Brain microvascular endothelial cell (primary cell): ENCODE measurements at regions not wholly inside any gene's neighbourhood (a gene's known extent, or its start where the extent isn't known, plus 50 kb on each side); places are given as distances from the start of the nearest gene placed in this dataset.

Source experiments
- DNase-seq: peaks from one replicate; pipeline ENCODE4 v3.0.0-alpha.2; 2020
- H3K27ac ChIP-seq: fragments of 250-450 bp; sonication (Bioruptor Pico); 2 replicates; pipeline ENCODE4 v1.5.1; 2020; ENCODE audit warnings: mild to moderate bottlenecking, moderate library complexity
- H3K27me3 ChIP-seq: fragments of 250-450 bp; sonication (Bioruptor Pico); replicated peaks from 2 replicates; pipeline ENCODE4 v1.5.1; 2020; ENCODE audit warnings: mild to moderate bottlenecking
- H3K36me3 ChIP-seq: fragments of 250-450 bp; sonication (Bioruptor Pico); replicated peaks from 2 replicates; pipeline ENCODE4 v1.5.1; 2020; ENCODE audit warnings: mild to moderate bottlenecking
- H3K4me3 ChIP-seq: 2 replicates; pipeline ENCODE4 v1.5.1; 2011; ENCODE audit warnings: low read depth, mild to moderate bottlenecking, control low read depth, low read length, moderate library complexity
- in situ Hi-C: cut with HindIII; loops from 2 replicates; pipeline ENCODE4 v1.10.0; 2017; ENCODE audit warnings: low sequenced_read_pairs, low pct_ligation_motif_present
- TF ChIP-seq, protein P1 (sequence below): IDR thresholded peaks from 2 replicates; pipeline ENCODE4 v1.5.1; 2011; ENCODE audit warnings: low read depth, mild to moderate bottlenecking, moderate library complexity, low read length, control low read depth, inconsistent platforms; ENCODE audit errors: missing control alignments

DNA sequence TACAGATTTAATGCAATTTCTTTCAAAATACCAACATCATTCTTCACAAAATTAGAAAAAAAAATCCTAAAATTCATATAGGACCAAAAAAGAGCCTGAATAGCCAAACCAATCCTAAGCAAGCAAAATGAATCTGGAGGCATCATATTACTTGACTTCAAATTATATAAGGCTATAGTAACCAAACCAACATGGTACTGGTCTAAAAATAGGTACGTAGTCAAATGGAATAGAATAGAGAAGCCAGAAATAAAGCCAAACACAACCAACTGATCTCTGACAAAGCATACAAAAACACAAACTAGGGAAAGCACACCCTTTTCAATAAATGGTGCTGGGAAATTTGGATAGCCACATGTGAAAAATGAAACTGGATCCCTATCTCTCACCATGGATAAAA, 112.3 kb upstream of the TSPAN2 start:
- no peak for DNase-seq
- TF ChIP-seq, protein P1, sequence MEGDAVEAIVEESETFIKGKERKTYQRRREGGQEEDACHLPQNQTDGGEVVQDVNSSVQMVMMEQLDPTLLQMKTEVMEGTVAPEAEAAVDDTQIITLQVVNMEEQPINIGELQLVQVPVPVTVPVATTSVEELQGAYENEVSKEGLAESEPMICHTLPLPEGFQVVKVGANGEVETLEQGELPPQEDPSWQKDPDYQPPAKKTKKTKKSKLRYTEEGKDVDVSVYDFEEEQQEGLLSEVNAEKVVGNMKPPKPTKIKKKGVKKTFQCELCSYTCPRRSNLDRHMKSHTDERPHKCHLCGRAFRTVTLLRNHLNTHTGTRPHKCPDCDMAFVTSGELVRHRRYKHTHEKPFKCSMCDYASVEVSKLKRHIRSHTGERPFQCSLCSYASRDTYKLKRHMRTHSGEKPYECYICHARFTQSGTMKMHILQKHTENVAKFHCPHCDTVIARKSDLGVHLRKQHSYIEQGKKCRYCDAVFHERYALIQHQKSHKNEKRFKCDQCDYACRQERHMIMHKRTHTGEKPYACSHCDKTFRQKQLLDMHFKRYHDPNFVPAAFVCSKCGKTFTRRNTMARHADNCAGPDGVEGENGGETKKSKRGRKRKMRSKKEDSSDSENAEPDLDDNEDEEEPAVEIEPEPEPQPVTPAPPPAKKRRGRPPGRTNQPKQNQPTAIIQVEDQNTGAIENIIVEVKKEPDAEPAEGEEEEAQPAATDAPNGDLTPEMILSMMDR: no peak
- no peak overlapping the region for H3K27ac ChIP-seq
- H3K27me3 ChIP-seq: no peaks in the 10 kb centered on the region
- in situ Hi-C loops: no loop called here
- no peaks in the 10 kb centered on the region for H3K36me3 ChIP-seq
- H3K4me3 ChIP-seq: no peak overlapping the region

DNA sequence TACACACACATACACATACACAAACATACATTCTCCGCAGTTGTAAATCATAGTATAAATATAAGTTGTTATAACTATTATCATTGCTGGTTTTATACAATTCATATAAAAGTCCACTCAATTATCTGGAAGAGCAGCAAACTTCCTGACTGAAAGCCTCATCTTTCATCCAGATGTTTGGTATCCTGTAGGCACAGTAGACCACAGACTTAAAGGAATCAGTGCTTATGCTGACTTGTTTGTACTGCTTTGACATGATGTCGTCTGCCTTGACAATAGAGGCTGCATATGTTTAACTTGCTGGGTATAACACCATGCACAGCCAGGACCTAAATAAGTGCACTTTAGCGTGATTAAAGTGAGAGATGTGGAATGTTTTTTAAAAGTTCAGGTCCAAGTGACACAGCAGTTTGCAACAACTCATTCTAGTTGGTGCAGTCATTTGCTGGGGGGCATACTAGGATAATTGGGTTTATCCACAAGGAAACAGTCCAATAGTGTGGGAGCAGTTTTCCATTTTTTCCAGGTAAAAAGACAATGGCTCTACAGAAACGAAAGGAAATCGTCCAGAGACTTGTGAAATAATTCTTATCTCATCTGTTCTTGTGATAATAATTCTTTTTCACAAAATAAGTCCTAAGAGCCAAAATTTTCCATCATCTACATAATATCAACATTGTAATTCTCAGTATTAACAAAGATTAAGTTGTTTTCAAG, 110.3 kb upstream of the TSPAN2 start:
- Histone ChIP-seq H3K4me3 (no peak overlapping the region), H3K27me3 (no peaks in the 10 kb centered on the region), H3K36me3 (no peaks in the 10 kb centered on the region), H3K27ac (no peak overlapping the region)
- in situ Hi-C loops: loop anchor here (25.0 kb wide), 1 partner anchor 263 kb away; no protein-coding TSS in a partner anchor
- TF ChIP-seq, protein P1: no peak
- no peak for DNase-seq

DNA sequence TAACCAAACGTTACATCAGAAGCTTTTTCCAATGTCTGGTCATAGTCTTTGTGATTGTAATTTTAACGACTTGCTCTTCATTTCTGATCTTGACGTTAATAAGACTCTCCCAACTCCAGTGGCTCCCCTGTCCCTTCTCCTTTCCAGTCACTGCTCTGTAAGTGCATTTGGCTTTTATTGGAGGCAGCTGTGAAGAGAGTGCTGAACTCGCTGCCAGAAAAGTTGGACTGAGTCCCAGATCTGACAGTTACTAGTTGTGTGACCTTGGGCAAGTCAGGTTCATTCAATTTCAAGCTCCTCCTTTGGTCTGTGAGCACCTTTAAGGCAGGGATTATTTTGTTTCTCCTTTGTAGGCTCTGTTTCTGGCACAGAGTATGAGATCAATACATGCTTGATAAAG, 109.6 kb upstream of the TSPAN2 start:
- in situ Hi-C loops: loop anchor here (25.0 kb wide), 1 partner anchor 263 kb away; no protein-coding TSS in a partner anchor
- Histone ChIP-seq H3K4me3 (no peak overlapping the region), H3K27ac (no peak overlapping the region), H3K27me3 (no peaks in the 10 kb centered on the region), H3K36me3 (no peaks in the 10 kb centered on the region)
- TF ChIP-seq, protein P1: no peak
- peak; percentile 33 for DNase-seq

DNA sequence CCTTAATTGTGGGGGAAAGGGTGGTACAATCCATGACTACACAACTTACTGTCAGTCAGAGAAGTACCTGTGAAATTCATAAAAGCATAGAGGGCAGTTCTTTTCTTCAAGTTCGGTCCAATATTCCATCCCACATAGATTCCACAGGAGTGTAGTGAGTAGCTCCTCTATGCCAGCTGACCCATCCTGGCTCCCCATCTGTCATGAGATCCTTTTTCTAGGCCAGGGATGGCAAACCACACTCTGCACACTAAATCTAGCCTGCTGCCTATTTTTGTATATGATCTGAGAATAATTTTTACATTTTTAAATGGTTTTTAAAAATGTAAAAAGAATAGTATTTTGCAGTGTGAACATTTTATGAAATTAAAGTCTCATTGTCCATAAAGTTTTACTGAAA, 107.0 kb upstream of the TSPAN2 start:
- no peaks in the 10 kb centered on the region for H3K27me3 ChIP-seq
- H3K27ac ChIP-seq: no peak overlapping the region
- no peak for DNase-seq
- H3K4me3 ChIP-seq: no peak overlapping the region
- TF ChIP-seq, protein P1: no peak
- in situ Hi-C loops: loop anchor here (25.0 kb wide), 1 partner anchor 266 kb away; no protein-coding TSS in a partner anchor
- H3K36me3 ChIP-seq: no peaks in the 10 kb centered on the region

DNA sequence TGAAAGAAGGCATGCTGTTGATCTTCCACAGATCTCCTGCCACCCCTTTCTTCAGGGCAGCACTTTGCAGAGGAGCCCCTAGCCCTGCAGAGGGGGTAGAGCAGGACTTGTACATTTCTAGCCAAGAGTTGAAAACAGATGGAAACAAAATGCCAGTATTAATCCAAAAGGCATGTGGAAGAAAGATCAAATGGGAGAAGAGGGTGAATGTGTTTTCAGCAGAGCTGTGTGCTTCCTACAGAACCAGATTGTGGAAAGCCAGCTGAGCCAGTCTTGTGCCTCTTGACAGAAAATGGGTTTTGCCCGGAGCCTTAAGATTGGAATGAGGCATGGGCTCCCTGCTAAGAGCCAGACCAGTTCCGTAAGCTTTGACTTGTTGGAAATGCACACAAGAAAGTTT, 105.2 kb upstream of the TSPAN2 start:
- Histone ChIP-seq H3K36me3 (no peaks in the 10 kb centered on the region), H3K27me3 (no peaks in the 10 kb centered on the region), H3K27ac (no peak overlapping the region), H3K4me3 (no peak overlapping the region)
- DNase-seq: no peak
- TF ChIP-seq, protein P1: no peak
- in situ Hi-C loops: loop anchor here (25.0 kb wide), 1 partner anchor 268 kb away; no protein-coding TSS in a partner anchor
